ENCODE measurements at regions not wholly inside any gene's neighbourhood (a gene's known extent, or its start where the extent isn't known, plus 50 kb on each side); places are given as distances from the start of the nearest gene placed in this dataset.

DNA sequence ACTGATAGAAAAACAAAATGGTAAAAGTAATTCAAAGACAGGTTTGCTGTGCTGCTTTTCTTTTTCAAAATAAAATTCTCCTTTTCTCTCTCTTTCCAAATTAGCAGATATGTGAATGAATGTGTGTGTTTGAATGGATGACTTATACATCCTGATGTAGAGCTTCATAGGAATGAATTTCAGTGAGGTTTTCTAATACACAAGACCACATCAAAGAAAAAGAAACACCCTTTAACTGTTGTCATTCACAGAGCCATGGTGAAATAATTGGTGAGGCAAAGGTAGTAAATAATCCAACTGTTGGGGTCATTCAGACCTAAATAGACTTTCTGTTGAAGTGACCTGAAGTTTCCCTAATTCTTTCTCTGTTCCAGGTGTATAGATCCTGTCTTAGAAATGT is 139.1 kb upstream of the ZPLD1 start:
- H3K9me3 Mint-ChIP-seq (ENCODE audit: unreplicated experiment) = no peaks in the 10 kb centered on the region
- H3K4me1 Mint-ChIP-seq (ENCODE audit: low read depth, unreplicated experiment) = peaks cover 13% of the 10 kb centered on the region
- TF ChIP-seq, protein P1, sequence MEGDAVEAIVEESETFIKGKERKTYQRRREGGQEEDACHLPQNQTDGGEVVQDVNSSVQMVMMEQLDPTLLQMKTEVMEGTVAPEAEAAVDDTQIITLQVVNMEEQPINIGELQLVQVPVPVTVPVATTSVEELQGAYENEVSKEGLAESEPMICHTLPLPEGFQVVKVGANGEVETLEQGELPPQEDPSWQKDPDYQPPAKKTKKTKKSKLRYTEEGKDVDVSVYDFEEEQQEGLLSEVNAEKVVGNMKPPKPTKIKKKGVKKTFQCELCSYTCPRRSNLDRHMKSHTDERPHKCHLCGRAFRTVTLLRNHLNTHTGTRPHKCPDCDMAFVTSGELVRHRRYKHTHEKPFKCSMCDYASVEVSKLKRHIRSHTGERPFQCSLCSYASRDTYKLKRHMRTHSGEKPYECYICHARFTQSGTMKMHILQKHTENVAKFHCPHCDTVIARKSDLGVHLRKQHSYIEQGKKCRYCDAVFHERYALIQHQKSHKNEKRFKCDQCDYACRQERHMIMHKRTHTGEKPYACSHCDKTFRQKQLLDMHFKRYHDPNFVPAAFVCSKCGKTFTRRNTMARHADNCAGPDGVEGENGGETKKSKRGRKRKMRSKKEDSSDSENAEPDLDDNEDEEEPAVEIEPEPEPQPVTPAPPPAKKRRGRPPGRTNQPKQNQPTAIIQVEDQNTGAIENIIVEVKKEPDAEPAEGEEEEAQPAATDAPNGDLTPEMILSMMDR (IDR thresholded peaks at IDR 0.05; ENCODE audit: partially characterized antibody, unreplicated experiment) = no peak
- H3K36me3 Mint-ChIP-seq (ENCODE audit: unreplicated experiment) = no peaks in the 10 kb centered on the region
- H3K27ac Mint-ChIP-seq (ENCODE audit: unreplicated experiment) = no peak overlapping the region
- no peak for DNase-seq
- H3K4me3 Mint-ChIP-seq (ENCODE audit: unreplicated experiment) = no peak overlapping the region
- H3K27me3 Mint-ChIP-seq (ENCODE audit: unreplicated experiment) = no peaks in the 10 kb centered on the region

DNA sequence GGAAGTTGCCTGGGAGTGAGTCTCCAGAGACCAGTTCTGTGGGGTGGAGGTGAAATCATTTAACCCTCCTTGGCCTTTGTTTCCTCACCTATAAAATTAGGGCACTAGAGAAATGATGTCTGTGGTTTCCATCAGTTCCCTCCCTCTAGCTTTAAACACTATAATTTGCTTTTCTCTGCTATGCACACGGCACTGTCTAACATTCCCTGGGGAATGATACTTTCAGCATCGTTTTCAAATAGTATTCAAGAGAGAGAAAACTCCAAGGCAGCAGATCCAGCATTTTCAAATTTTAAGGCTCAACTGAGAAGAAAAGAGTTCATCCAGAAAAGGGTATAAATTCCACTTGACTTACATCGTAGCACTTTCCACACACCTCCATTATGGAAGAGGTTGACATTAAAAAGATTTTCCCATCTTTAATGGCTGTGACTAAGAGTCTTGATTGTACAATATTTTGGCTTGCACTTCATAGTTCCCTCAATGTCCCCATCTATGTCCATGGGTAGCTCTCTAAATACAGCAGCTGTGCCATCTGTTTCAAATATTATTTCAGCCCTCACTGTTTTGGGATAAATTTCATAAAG is 137.7 kb upstream of the ZPLD1 start:
- no peaks in the 10 kb centered on the region for H3K27me3 Mint-ChIP-seq (ENCODE audit: unreplicated experiment)
- H3K27ac Mint-ChIP-seq (ENCODE audit: unreplicated experiment) = no peak overlapping the region
- no peak for DNase-seq
- H3K9me3 Mint-ChIP-seq (ENCODE audit: unreplicated experiment) = no peaks in the 10 kb centered on the region
- no peak overlapping the region for H3K4me3 Mint-ChIP-seq (ENCODE audit: unreplicated experiment)
- TF ChIP-seq, protein P1 (IDR thresholded peaks at IDR 0.05; ENCODE audit: partially characterized antibody, unreplicated experiment) = no peak
- H3K36me3 Mint-ChIP-seq (ENCODE audit: unreplicated experiment) = no peaks in the 10 kb centered on the region
- peaks cover 27% of the 10 kb centered on the region for H3K4me1 Mint-ChIP-seq (ENCODE audit: low read depth, unreplicated experiment)

DNA sequence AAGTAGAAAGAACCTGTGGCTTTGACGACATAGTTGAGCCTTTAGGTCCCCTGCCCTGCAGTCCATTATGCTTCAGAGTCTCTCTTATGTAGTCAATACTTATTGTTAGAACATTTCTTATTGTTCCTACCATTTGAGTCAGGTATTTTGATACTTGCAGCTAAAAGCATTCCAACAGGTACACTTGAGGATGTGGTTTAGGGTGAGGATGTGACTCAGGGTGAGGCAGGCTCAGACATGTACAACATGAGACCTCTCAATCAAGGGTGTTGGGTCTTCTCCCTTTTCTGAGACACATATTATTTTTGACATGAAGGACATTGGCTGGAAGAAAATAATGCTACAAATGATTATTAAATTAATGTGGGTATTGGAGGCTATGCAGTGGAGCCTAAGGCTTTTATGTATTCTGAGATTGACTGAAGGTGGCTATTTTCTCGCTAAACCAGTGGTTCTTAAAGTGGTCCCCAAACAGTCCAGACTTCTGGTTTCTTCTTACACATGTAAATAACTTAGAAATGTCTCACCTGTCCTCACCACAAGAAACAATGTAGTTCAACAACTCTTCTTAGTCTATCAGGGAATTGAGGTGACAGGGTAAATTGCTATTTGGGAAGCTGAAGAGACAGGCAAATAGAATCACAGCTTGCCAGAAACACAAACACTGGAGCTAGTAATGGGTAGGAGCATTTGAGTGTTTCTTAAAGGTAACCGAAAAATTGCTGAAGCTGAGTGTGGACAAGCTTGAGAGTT is 135.5 kb upstream of the ZPLD1 start:
- no peak overlapping the region for H3K4me3 Mint-ChIP-seq (ENCODE audit: unreplicated experiment)
- peaks cover 34% of the 10 kb centered on the region for H3K4me1 Mint-ChIP-seq (ENCODE audit: low read depth, unreplicated experiment)
- no peaks in the 10 kb centered on the region for H3K36me3 Mint-ChIP-seq (ENCODE audit: unreplicated experiment)
- H3K9me3 Mint-ChIP-seq (ENCODE audit: unreplicated experiment) = no peaks in the 10 kb centered on the region
- DNase-seq = no peak
- H3K27me3 Mint-ChIP-seq (ENCODE audit: unreplicated experiment) = no peaks in the 10 kb centered on the region
- TF ChIP-seq, protein P1 (IDR thresholded peaks at IDR 0.05; ENCODE audit: partially characterized antibody, unreplicated experiment) = no peak
- H3K27ac Mint-ChIP-seq (ENCODE audit: unreplicated experiment) = no peak overlapping the region

DNA sequence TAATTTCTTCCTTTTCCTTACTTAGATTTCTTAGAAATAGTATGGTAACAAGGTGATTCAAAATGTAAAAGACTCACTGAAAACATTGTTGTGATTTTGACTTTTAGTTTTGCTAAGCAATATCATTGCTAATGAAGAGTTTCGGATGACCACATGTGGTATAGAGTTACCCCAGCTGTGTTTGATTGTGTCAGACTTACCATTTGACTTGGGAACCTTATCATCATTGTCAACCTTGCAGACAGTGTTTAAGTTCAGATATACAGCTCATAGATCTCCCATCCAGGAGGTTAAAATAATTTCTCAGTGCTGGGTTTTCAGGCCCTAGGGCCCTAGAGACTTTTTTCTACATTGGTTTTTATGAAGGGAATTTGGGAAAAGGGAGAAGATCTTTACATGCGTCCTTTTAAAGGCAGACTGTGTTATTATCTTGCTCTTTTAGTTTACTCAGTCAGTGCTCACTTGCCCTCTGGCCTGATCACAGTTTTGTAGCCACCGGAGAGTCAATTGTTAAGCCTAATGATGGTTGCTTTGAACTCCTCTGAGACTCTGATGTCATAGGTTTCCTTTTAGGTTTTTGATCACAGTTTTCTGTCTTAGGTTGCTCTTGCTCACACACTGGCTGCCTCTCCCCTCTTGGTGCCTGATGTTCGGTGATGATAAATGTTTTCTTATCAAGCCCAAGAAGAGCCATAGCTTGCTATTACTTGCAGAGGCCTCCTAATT is 133.5 kb upstream of the ZPLD1 start:
- no peaks in the 10 kb centered on the region for H3K27me3 Mint-ChIP-seq (ENCODE audit: unreplicated experiment)
- peak overlapping the region; percentile 23 for H3K4me3 Mint-ChIP-seq (ENCODE audit: unreplicated experiment)
- no peaks in the 10 kb centered on the region for H3K36me3 Mint-ChIP-seq (ENCODE audit: unreplicated experiment)
- H3K27ac Mint-ChIP-seq (ENCODE audit: unreplicated experiment) = peak overlapping the region; percentile 91
- no peaks in the 10 kb centered on the region for H3K9me3 Mint-ChIP-seq (ENCODE audit: unreplicated experiment)
- H3K4me1 Mint-ChIP-seq (ENCODE audit: low read depth, unreplicated experiment) = peaks cover 34% of the 10 kb centered on the region
- TF ChIP-seq, protein P1 (IDR thresholded peaks at IDR 0.05; ENCODE audit: partially characterized antibody, unreplicated experiment) = no peak
- no peak for DNase-seq

DNA sequence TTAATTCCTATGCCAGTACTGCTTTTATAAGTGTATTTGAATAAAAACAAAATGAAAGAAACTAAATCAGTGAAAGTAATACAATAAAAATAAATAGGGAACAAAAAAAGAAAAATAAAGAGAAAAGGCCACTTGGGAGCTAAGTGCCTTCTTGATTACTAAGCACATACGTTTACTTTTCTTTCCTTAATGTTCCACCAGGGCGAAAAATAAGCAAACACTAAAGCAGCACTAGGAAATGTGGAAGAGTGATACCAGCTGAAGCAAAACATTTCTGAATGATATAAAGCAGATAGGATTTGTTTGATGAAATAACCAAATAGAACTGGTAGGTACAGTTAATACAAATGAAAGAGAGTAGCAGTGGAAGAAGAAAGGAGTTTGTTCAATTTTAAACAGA is 132.8 kb upstream of the ZPLD1 start:
- H3K4me1 Mint-ChIP-seq (ENCODE audit: low read depth, unreplicated experiment) = peaks cover 31% of the 10 kb centered on the region
- DNase-seq = no peak
- H3K27ac Mint-ChIP-seq (ENCODE audit: unreplicated experiment) = peak overlapping the region; percentile 91
- no peaks in the 10 kb centered on the region for H3K36me3 Mint-ChIP-seq (ENCODE audit: unreplicated experiment)
- no peaks in the 10 kb centered on the region for H3K9me3 Mint-ChIP-seq (ENCODE audit: unreplicated experiment)
- H3K4me3 Mint-ChIP-seq (ENCODE audit: unreplicated experiment) = no peak overlapping the region
- TF ChIP-seq, protein P1 (IDR thresholded peaks at IDR 0.05; ENCODE audit: partially characterized antibody, unreplicated experiment) = no peak
- H3K27me3 Mint-ChIP-seq (ENCODE audit: unreplicated experiment) = no peaks in the 10 kb centered on the region
